Ovary (tissue), 3 donors: ENCODE measurements at regions not wholly inside any gene's neighbourhood (a gene's known extent, or its start where the extent isn't known, plus 50 kb on each side); places are given as distances from the start of the nearest gene placed in this dataset.

Experiments used
- CTCF ChIP-seq, 3 donors: fragments of 450-650 bp in 2 of 3; fragments of 200-600 bp in 1 of 3; IDR thresholded peaks; one replicate each; pipeline versions ENCODE4 v1.5.1 to v1.8.0; 2016 to 2022; ENCODE audit warnings: antibody characterized with exemption in 3 of 3, mild to moderate bottlenecking in 1 of 3
- EP300 ChIP-seq: sonication (generic); formaldehyde crosslinking; IDR thresholded peaks from one replicate; pipeline ENCODE4 v1.6.1; 2017; ENCODE audit warnings: antibody characterized with exemption
- POLR2A ChIP-seq: fragments of 450-650 bp; IDR thresholded peaks from one replicate; pipeline ENCODE4 v1.6.1; 2017; ENCODE audit warnings: antibody characterized with exemption, mild to moderate bottlenecking, moderate library complexity
- donor health status: DM: no; HTN: no; CAD: no.

DNA sequence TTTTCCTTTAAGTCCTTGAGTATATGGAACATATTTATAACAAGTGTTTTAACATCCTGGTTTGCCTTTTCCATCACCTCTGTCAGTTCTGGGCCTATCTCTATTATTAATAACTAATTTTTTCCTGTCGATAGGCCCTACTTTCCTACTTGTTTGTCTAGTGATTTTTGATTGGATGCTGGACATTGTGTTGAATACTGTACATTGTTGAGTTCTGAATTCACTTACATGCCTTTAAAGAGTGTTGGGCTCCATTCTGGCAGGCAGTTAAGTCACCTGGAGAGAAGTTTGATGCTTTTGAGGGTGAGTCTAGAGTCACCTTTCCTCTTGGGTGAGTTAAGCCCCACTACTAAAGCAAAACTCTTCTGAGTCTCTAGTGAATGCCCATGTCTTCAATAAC, 77.5 kb upstream of the C14orf180 start:
- TF ChIP-seq EP300 (no peak), POLR2A (no peak), CTCF (IDR thresholded peaks at IDR 0.05) (no peak)
